Right cardiac atrium (tissue), 5 donors: ENCODE measurements at regions not wholly inside any gene's neighbourhood (a gene's known extent, or its start where the extent isn't known, plus 50 kb on each side); places are given as distances from the start of the nearest gene placed in this dataset.
A peak's percentile ranks its signal among the peaks of the same experiment; 100 is the strongest.

Source experiments
- ATAC-seq, 2 donors: fragments of 200-7000 bp; cut with Tn5 transposase; one replicate each; pipeline versions ENCODE4 v1.8.0 to v1.9.1; 2020; ENCODE audit warnings: moderate library complexity in 2 of 2, mild to moderate bottlenecking in 1 of 2
- DNase-seq, 3 donors: peaks; one replicate each; pipeline ENCODE4 v3.0.0-alpha.2; 2020
- H3K27ac ChIP-seq: one replicate; pipeline ENCODE4 v1.5.1; 2013; ENCODE audit warnings: mild to moderate bottlenecking, low read length, control low read depth, moderate library complexity
- H3K27me3 ChIP-seq: one replicate; pipeline ENCODE4 v1.6.1; 2013; ENCODE audit not compliant: control insufficient read depth, insufficient read depth
- H3K4me1 ChIP-seq: one replicate; pipeline ENCODE4 v1.6.1; 2013; ENCODE audit warnings: low read length; ENCODE audit not compliant: control insufficient read depth, insufficient read depth
- H3K4me3 ChIP-seq: one replicate; pipeline ENCODE4 v1.5.1; 2013; ENCODE audit warnings: low read length, control low read depth
- H3K9me3 ChIP-seq: one replicate; pipeline ENCODE4 v1.6.1; 2013; ENCODE audit warnings: low read length; ENCODE audit not compliant: control insufficient read depth
- WGBS: extraction: QIAGEN DNeasy Blood & Tissue Kit; methylation state at CpG from one replicate; pipeline ENCODE4 v1.1.7; 2013; 5-methylcytosine and 5-hydroxymethylcytosine counted together
- intact Hi-C, 4 donors: fragments of 100-400 bp; cut with DNase I; formaldehyde crosslinking; loops; one replicate each; pipeline versions ENCODE4 v1.11.0 to v1.14.0; 2022 to 2023
- donor health status: healthy with polysubstance abuse.
- donor health status: DM: no; HTN: yes; CAD: no.
- donor health status: DM: no; HTN: no; CAD: no.
- donor health status: DM: no; HTN: yes; CAD: no; lungs with severe emphysema.
- donor health status: DM: yes; HTN: yes; CAD: no.

DNA sequence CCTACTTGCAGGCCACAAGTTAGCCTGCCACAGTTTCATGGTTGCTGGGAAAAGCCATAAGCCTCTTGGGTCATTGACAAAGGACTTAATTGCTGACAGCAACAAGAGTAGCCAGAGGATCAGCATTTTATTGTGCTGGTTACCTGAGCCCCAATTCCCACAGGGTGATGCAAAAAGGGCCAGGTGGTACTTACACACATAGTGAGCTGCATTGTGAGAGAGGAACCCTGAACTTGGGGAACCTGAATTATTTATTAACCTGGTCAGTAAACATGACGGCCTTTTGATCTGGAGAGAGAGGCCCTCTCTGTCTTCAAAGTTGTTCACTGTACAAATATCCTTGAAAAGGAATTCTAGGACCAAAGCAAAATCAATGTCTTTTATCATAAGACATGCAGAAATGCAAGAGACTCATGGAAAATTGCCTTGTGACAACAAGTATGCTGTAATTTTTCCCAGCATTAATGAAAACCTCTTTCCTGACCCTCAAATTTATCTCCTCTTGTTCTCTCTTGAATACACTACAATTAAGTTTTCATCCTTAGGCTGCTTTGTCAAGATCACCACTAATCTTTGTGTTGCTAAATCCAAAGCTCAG is 102.9 kb upstream of the PHYHIPL start:
- intact Hi-C loops, result no loop called here

GRCh38 chr10:59075576-59075975 is 100.9 kb upstream of the PHYHIPL start:
- peaks cover 2% of the 10 kb centered on the region for H3K4me1 ChIP-seq
- DNase-seq, result no peak
- H3K9me3 ChIP-seq, result no peaks in the 10 kb centered on the region
- no peak overlapping the region for H3K27ac ChIP-seq
- H3K27me3 ChIP-seq, result no peaks in the 10 kb centered on the region
- ATAC-seq, result no peak
- H3K4me3 ChIP-seq, result no peak overlapping the region
- intact Hi-C loops, result no loop called here
- WGBS, result 97% methylated on average over 1 of the region's 1 CpG

More for the DNA sequence above, 102.9 kb upstream of the PHYHIPL start:
- Histone ChIP-seq H3K9me3 (no peaks in the 10 kb centered on the region), H3K4me1 (no peaks in the 10 kb centered on the region), H3K4me3 (no peak overlapping the region), H3K27me3 (no peaks in the 10 kb centered on the region), H3K27ac (no peak overlapping the region)
- ATAC-seq (no peak), DNase-seq (no peak)
- 91% methylated on average over 1 of the region's 1 CpG for WGBS

GRCh38 chr10:59077855-59078254 is 98.6 kb upstream of the PHYHIPL start:
- Histone ChIP-seq H3K27me3 (no peaks in the 10 kb centered on the region), H3K9me3 (no peaks in the 10 kb centered on the region), H3K4me1 (peaks cover 2% of the 10 kb centered on the region), H3K4me3 (no peak overlapping the region), H3K27ac (no peak overlapping the region)
- ATAC-seq (no peak), DNase-seq (no peak)
- WGBS, result 62% methylated on average over 2 of the region's 2 CpGs
- intact Hi-C loops, result no loop called here

DNA sequence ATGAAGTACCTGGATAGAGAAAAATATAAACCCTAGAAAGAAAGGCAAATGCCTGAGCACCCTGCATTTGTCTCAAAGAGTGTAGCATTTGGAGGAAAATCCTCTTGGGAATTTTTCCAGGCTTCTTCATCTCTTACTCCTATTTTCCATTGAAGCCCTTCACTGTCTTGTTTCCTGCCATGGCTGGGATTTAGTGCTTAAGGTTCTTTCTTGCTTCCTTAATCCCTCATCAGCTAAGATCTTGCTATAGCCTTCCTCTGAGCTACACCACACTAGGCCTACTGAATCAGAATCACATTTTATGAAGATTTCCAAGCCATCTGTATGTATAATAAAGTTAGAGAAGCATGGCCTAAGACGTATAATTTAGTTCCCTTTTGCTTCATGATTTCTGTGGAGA is 97.5 kb upstream of the PHYHIPL start:
- Histone ChIP-seq H3K4me1 (peaks cover 2% of the 10 kb centered on the region), H3K4me3 (no peak overlapping the region), H3K27me3 (no peaks in the 10 kb centered on the region), H3K27ac (no peak overlapping the region), H3K9me3 (no peaks in the 10 kb centered on the region)
- WGBS, result 61% methylated on average over 1 of the region's 1 CpG
- intact Hi-C loops, result no loop called here
- DNase-seq, result no peak
- ATAC-seq, result peak in 1 of 2 donors; percentile 39

GRCh38 chr10:59079386-59080226 is 96.8 kb upstream of the PHYHIPL start:
- peak; percentile 74 to 86 for ATAC-seq
- intact Hi-C loops, result no loop called here
- DNase-seq, result no peak
- no peak overlapping the region for H3K4me3 ChIP-seq
- no peaks in the 10 kb centered on the region for H3K9me3 ChIP-seq
- H3K27ac ChIP-seq, result no peak overlapping the region
- 35% methylated on average over 4 of the region's 4 CpGs for WGBS
- peaks cover 2% of the 10 kb centered on the region for H3K4me1 ChIP-seq
- H3K27me3 ChIP-seq, result no peaks in the 10 kb centered on the region

DNA sequence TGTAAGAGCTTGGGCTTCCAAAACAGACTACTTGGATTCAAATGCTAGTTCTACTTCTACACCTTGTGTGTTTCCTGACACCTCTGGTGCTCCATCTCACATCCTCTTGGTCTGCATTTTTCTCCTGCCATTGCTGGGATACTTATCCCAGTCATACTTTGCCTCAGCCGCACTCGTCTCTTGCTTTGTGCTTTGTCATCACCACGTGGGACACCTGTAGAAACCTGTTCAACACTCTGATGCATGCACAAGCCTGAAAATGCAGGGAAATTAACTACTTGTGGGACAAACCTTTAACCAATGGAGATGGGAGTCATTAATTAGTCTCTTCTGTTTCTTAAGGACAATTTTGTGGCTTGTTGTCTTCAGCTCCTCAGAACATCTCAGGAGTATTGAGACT is 94.2 kb upstream of the PHYHIPL start:
- Histone ChIP-seq H3K4me1 (peaks cover 2% of the 10 kb centered on the region), H3K9me3 (no peaks in the 10 kb centered on the region), H3K27me3 (no peaks in the 10 kb centered on the region), H3K27ac (no peak overlapping the region), H3K4me3 (no peak overlapping the region)
- WGBS, result 90% methylated on average over 3 of the region's 3 CpGs
- DNase-seq (no peak), ATAC-seq (no peak)
- intact Hi-C loops, result no loop called here

DNA sequence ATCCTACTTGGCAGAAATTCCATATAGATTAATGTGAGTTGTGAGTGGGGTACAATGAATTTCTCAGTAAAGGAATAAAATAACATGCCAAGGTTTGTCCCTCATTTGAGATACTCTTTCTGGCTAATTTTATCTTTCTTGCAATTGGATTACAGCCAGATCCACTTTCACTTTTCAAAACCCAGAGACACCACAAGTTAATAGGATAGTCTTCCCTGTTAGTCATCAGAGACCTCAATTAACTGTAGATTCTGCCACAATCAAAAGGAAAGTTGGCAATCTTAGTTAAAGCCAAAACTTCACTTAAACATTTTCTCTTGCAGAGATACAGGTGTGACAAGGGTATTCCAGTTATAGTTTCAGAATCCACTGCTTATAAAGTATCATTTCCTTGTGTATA is 91.4 kb upstream of the PHYHIPL start:
- Histone ChIP-seq H3K4me1 (peaks cover 2% of the 10 kb centered on the region), H3K27ac (no peak overlapping the region), H3K27me3 (no peaks in the 10 kb centered on the region), H3K9me3 (no peaks in the 10 kb centered on the region), H3K4me3 (no peak overlapping the region)
- intact Hi-C loops, result no loop called here
- no peak for DNase-seq
- no peak for ATAC-seq

DNA sequence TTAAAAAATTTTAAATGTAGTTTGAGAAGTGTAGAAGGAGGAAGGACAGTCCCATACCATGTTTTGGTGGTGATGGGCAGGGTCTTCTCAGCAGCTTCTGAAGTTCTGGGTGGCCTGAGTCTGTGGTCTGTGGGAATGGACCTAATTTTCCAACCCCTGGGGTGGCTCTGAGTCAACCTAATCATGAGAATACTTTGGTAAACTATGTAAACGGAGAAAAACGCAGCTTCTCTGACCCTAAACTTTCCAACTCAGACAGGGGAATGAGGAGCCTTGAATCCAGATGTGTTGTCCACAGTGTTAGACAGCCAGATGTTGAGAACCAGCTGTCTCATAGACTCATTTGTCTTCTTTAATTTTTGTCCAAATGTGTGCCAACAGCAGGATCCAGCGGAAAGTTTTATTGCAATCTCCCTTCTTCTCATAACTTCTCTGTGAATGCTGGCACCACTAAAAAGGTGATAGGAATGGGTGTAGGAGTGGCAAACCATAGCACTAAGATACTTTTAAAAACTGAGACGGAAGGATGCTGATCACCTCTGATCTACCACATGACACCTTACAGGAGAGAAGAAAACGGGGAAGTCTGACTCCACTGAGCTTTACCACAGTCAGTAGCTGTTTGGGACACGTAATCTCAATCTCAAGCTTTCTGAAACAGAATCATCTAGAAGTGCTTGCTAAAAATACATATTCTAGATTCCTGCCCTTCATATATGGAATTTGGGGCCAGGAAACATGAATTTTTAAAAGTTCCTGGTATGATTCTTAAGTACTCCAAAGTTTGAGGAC is 90.5 kb upstream of the PHYHIPL start:
- DNase-seq, result no peak
- Histone ChIP-seq H3K4me3 (no peak overlapping the region), H3K9me3 (no peaks in the 10 kb centered on the region), H3K27me3 (no peaks in the 10 kb centered on the region), H3K4me1 (no peaks in the 10 kb centered on the region), H3K27ac (no peak overlapping the region)
- WGBS, result 82% methylated on average over 6 of the region's 6 CpGs
- no peak for ATAC-seq
- intact Hi-C loops, result no loop called here

DNA sequence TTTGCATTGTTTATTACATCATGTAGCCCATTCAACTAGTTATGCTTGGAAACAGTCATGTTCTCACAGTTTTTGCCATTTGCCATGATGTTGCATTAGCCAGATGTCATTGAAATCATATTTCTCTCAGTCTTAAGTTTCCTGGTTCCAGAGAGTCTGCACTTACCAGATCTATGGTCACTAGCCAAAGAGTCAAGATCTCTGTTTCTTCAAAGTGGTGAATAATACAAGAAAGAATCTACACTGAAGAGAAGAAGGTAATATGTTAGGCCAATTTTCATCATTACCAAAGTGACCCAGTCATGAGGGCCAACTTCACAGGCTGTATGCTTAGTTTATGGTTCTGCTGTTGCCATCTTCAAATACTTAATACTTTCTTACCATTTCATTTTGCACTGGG is 89.0 kb upstream of the PHYHIPL start:
- Histone ChIP-seq H3K4me3 (no peak overlapping the region), H3K4me1 (no peaks in the 10 kb centered on the region), H3K27me3 (no peaks in the 10 kb centered on the region), H3K27ac (no peak overlapping the region), H3K9me3 (no peaks in the 10 kb centered on the region)
- DNase-seq (no peak), ATAC-seq (no peak)
- intact Hi-C loops, result no loop called here

DNA sequence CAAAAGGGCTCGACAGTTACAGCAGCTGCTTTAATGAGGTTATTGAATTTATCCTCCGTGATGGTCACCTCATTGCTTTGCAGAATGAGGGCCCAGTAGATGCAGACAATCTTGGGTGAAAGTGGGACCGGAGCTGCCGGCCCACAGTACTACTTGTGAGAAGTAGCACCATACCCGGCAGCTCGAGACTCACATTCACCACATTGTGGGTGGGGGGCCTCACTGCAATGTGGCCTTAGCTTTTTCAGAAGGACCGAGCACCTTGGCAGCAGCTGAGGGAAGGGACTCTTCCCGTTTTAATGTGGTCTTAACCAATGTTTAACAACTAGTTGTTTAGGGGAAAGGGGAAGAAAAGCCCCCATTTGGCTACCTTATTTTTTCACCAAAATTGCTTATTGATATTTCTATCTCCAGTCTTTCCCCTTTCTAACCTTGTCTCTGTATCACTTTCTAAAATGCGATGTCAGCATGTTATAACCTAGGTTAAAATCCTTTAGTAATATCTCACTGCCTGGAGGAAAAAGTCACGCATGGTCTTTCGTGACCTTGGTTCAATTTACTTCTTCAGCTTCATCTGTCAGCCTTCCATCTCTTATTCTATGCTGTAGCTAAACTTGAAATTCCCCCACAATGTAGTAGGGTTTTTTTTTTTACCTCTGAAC is 87.4 kb upstream of the PHYHIPL start:
- ATAC-seq, result no peak
- 93% methylated on average over 11 of the region's 11 CpGs for WGBS

More for the DNA sequence above, 87.4 kb upstream of the PHYHIPL start:
- no peak for DNase-seq
- H3K9me3 ChIP-seq, result no peaks in the 10 kb centered on the region
- no peak overlapping the region for H3K4me3 ChIP-seq
- H3K4me1 ChIP-seq, result no peaks in the 10 kb centered on the region
- H3K27ac ChIP-seq, result no peak overlapping the region
- intact Hi-C loops, result no loop called here
- no peaks in the 10 kb centered on the region for H3K27me3 ChIP-seq
